ENCODE measurements at regions not wholly inside any gene's neighbourhood (a gene's known extent, or its start where the extent isn't known, plus 50 kb on each side); places are given as distances from the start of the nearest gene placed in this dataset.

DNA sequence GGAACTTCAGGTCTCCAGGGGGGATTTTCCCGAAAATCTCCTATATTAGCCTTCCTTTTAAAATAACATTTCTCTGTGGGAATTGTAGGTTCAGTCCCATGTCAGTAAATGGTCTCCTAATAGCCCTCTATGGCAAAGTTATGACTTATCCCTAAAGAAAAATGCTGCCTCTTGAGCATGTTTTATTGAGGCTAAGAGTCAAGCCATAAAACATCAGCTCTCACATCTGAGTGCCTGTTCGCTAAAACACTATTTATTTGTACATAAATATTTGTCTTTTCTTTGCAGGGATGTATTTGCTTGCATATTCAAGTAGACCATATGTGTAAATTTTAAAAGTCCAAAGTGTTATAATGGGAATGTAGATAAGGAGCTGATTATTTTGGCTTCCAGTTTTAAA lies 160.4 kb downstream of the PRDM6 start:
- TF ChIP-seq, protein P1, sequence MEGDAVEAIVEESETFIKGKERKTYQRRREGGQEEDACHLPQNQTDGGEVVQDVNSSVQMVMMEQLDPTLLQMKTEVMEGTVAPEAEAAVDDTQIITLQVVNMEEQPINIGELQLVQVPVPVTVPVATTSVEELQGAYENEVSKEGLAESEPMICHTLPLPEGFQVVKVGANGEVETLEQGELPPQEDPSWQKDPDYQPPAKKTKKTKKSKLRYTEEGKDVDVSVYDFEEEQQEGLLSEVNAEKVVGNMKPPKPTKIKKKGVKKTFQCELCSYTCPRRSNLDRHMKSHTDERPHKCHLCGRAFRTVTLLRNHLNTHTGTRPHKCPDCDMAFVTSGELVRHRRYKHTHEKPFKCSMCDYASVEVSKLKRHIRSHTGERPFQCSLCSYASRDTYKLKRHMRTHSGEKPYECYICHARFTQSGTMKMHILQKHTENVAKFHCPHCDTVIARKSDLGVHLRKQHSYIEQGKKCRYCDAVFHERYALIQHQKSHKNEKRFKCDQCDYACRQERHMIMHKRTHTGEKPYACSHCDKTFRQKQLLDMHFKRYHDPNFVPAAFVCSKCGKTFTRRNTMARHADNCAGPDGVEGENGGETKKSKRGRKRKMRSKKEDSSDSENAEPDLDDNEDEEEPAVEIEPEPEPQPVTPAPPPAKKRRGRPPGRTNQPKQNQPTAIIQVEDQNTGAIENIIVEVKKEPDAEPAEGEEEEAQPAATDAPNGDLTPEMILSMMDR (conservative IDR thresholded peaks at IDR 0.05; ENCODE audit: low read length), result no peak
- TF ChIP-seq EZH2phosphoT487 (IDR thresholded peaks at IDR 0.05; ENCODE audit: borderline replicate concordance, low read depth, low read length), result no peak
